Left colon (tissue), 2 donors: ENCODE measurements at regions not wholly inside any gene's neighbourhood (a gene's known extent, or its start where the extent isn't known, plus 50 kb on each side); places are given as distances from the start of the nearest gene placed in this dataset.
"Not testable (repeated sequence)": the region's sequence is repeated elsewhere in the genome, so short reads cannot be mapped to it uniquely, and the experiment has no call there.

Experiments used
- ATAC-seq: fragments of 200-7000 bp; cut with Tn5 transposase; one replicate; pipeline ENCODE4 v1.9.1; 2020; ENCODE audit warnings: mild to moderate bottlenecking, moderate library complexity
- DNase-seq, 2 donors: peaks; one replicate each; pipeline ENCODE4 v3.0.0-alpha.2; 2020
- intact Hi-C, 2 donors: fragments of 100-400 bp; cut with DNase I in 1 of 2; cut with micrococcal nuclease in 1 of 2; formaldehyde crosslinking; loops; one replicate each; pipeline versions ENCODE4 v1.11.2 to v1.14.0; 2022; cut with DNase I, micrococcal nuclease
- donor health status: DM: no; HTN: no; CAD: no.
- donor health status: DM: yes; HTN: yes; CAD: no.

DNA sequence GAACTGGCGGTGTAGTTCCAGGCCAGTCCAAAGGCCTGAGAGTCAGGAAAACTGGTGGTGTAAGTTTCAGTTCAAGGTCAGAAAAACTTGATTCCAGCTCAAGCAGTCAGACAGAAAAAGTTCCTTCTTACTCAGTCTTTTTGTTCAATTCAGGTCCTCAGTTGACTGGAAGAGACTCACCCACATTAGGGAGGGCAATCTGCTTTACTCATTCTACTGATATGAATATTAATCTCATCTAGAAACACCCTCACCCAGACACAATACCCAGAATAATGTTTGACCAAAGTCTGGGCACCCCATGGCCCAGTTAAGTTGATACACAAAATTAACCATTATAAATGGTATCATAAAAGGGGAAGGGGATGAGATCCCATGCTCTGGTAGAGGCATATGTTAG is 50.1 kb upstream of the LTA4H start:
- intact Hi-C loops: no loop called here
- ATAC-seq (no peak), DNase-seq (no peak)

DNA sequence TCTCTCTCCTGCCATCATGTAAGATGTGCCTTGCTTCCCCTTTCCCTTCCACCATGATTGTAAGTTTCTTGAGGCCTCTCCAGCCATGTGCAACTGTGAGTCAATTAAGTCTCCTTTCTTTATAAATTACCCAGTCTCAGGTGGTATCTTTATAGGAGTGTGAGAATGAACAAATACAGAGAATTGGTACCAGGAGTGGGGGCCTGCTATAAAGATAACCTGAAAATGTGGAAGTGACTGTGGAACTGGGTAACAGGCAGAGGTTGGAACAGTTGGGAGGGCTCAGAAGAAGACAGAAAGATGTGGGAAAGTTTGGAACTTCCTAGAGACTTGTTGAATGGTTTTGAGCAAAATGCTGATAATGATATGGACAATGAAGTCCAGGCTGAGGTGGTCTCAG is 50.8 kb upstream of the LTA4H start:
- DNase-seq, ATAC-seq, intact Hi-C loops: not testable (repeated sequence)

DNA sequence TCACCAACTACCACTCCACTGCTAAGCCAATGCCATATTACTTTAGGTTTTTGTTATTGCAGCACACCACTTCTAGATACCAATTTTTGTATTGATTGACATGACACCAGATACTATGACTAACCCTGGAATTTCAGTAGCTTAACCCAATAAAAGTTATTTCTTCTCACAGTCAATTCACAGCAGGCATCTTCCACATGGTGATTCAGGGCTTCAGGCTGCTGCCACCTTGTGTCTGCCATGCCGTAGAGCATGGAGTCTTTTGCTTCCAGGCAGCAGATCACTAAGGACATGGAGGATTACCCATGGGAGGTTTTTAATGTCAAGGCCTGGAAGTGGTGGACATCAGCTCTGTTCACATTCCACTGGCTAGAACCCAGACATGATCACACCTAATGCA is 56.4 kb upstream of the LTA4H start:
- DNase-seq (no peak), ATAC-seq (no peak)
- intact Hi-C loops: no loop called here

DNA sequence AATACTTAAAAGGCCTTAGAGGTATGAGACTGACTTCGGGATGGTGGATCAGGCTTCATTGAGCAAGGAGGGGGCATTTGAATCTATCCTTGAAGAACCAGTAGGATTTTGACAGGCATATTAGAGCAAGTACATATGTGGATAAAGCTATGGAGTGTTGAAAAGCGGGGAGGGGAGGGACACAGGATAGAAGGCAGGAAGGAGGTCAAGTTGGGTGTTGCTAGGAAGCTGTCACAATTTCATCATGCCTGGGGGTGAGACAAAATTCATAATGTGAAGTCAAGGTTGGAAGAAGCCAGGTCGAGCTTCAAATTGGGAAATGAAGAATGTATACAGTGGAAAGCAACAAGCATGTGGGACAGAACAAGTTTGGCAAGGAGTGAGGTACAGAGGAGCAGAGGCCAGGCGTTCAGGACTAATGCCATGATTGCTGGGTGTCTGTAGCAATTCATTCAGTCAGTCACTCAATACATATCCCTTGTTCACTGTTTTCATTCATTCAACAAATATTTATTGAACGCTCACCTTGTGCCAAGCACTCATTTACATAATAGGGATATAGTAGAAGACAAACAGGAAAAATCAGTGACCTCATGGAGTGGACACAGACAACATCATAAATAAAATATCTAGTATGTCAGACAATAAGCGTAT is 58.3 kb upstream of the LTA4H start:
- ATAC-seq (no peak), DNase-seq (no peak)
- intact Hi-C loops: no loop called here

DNA sequence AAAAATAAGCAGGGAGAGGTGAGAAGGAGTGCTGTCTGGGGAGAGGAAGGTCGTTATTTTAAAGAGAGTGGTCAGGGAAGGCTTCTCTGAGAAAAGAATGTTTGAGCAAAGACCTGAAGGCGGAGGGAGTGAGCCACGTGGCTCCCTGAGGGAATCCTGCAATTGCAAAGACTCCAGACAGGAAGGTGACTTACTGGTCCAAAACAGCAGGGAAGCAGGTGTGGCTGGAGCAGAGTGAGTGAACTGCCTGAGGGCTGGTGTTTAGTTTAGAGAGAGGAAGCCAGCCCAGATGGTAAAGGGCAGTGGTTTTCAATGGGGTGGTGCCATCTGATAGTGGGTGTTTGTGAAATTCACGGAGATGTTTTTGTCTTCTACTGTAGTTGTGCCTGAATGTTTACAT is 58.8 kb upstream of the LTA4H start:
- DNase-seq (peak in 1 of 2 donors; percentile 9), ATAC-seq (peak; percentile 85)
- intact Hi-C loops: no loop called here

DNA sequence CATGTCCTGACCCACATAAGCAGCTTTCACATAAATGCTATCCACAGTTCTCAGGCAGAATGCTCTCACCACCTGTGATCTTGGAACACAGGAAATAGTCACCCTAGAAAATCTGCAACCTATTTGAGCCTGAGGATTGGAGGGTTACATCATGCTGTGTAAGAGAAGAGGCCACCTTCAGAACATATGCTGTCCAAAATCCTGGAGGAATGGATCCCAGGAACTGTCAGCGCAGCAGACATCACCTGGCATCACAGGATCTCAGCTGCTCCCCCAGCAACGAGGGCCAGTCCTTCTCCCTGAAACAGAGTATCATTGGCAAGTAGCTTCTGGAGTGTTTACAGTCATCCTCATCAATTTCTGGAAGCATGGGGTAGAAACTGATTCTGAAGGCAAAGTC is 63.2 kb upstream of the LTA4H start:
- ATAC-seq: no peak
- DNase-seq: no peak
- intact Hi-C loops: no loop called here

DNA sequence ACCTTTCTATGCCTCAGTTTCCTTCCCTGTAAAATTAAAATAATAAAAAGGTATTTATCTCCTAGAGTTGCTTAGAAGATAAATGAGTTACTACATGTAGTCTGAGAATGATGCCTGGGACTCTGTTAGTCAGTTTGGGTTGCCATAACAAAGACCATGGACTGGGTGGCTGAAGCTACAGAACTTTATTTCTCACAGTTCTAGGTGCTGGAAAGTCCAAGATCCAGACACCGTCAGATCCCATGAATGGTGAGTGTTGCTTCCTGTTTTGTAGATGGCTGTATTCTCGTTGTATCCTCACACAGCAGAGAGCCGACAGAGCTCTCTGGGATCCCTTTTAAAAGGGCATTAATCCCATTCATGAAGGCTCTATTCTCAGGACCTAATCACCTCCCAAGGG is 64.0 kb upstream of the LTA4H start:
- intact Hi-C loops: no loop called here
- DNase-seq: no peak
- ATAC-seq: no peak

DNA sequence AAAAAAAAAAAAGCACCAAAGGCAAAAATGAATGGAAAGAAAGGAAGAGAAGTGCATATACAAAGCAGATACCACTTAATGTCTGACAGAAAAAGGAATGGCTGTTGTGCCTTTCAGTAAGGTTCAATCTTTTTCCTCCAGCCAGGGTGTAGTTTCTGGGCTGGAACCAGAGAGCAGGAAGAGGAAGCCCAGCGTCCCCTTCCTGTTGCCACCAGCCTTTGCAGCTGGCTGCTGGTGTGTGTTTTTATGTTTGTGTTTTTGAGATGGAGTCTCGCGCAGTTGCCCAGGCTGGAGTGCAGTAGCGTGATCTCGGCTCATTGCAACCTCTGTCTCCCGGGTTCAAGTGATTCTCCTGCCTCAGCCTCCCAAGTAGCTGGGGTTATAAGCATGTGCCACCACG is 64.6 kb upstream of the LTA4H start:
- DNase-seq (no peak), ATAC-seq (no peak)
- intact Hi-C loops: no loop called here

DNA sequence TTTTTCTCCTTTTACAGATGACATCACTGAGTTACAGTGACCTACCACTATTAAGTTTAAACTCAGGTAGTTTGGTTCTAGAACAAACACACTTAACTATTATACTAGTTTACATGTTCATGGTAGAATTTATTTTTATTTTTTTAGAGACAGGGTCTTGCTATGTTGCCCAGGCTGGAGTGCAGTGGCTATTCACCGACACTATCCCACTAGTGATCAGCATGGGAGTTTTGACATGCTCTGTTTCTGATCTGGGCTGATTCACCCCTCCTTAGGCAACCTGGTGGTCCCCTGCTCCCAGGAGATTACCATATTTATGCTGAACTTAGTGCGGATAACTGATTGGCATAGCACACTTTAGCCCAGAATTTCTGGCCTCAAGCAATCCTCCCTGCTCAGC is 66.4 kb upstream of the LTA4H start:
- intact Hi-C loops: no loop called here
- no peak for DNase-seq
- no peak for ATAC-seq

DNA sequence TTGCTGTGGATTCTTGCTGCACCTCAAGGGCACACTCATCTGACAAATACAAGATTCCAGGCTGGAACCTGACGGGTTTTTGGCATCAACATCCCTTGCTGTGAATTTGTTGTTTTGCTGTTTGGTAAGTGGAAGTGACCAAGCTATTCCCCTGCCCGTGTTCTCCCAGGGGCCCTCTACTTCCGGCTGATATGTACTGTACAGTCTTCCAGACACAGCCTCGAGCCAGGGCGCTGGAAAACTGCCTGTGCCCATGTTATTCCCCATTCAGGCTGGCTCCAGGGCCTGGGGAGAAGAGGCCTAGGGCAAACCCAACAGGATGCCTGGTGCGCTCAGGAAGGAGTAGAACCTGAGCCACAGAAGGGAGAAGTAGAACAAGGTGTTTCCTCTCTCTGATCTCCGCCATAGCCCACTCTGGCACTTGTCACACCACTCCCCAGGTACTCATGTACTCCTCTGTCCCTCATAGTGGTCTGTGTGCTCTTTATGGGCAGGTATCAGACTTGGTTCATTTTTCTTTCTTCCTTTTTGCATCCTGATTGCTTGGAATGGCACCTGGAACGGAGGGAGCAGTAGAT is 67.8 kb upstream of the LTA4H start:
- no peak for ATAC-seq
- intact Hi-C loops: no loop called here

DNA sequence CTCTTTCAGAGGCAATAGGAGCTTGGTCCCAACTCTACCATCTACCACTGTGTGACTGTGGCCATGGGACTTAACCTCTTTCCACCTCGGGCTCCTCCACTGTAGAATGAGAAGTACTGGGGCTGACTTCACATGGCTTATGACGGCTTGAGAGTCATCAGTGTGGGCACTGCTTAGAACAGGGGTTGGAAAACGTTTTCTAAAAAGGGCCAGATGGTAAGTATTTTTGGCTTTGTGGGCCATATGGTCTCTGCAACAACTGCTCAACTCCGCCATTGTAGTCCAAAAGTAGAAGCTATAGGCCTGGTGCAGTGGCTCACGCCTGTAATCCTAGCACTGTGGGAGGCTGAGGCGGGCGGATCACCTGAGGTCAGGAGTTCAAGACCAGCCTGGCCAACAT is 69.2 kb upstream of the LTA4H start:
- intact Hi-C loops: no loop called here
- ATAC-seq (no peak), DNase-seq (no peak)

More for the DNA sequence above, 67.8 kb upstream of the LTA4H start:
- no peak for DNase-seq

DNA sequence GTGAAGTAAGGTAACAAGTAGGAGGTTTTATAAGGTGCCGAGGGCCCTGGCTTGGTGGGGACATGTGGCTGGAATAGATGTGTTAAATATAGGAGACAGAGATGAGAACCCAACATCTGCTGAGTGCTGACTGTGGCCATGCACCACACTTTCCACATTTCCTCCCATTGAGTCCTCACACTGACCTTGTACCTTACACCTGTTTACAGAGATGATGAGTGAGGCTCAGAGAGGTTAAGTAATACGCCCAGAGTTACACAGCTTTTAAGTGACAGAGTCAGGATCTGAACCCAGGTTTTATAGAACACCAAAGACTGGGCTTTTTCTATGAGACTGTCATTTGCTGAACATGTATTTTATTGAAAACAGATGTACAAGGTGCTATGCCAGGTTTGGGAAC is 70.8 kb upstream of the LTA4H start:
- intact Hi-C loops: no loop called here
- no peak for ATAC-seq
- no peak for DNase-seq

DNA sequence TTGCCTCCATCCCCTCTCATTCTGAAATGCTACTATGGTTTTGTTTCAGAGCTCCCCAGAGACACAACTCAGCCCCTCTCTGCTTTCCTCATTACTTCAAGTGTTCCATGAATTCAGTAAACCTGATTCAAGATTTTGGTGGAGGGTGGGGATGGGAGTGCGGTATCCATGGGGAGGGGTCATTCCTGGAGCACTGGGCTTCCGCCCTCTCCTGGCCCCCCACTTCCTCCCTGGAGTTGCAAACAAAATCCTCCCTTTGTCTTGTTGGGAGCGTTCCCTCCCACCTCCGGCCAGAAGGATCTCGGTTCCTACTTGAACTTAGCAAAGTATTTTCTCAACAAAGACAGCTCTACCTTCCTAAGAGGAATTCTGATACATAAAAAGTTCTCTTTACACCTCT is 71.8 kb upstream of the LTA4H start:
- ATAC-seq (no peak), DNase-seq (no peak)
- intact Hi-C loops: no loop called here

DNA sequence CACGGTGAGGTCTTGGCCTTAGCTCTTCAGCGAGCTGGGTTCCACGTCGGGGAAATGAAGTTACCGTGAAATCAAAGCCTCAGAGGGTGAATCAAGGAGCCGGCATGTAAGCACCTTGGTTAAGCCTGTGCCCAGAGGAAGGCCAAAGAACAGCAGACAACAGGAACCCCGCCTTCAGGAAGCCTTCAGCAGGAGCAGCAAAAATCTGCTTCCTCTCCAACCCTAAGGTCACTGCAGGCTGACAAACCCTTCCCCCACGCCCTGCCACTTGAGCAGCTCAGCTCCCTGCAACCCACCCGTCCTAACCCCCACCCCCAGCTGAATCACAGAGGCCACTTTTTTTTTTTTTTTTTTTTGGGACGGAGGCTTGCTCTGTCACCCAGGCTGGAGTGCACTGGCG is 72.9 kb upstream of the LTA4H start:
- ATAC-seq (peak; percentile 95), DNase-seq (peak; percentile 60 to 78)
- intact Hi-C loops: no loop called here

DNA sequence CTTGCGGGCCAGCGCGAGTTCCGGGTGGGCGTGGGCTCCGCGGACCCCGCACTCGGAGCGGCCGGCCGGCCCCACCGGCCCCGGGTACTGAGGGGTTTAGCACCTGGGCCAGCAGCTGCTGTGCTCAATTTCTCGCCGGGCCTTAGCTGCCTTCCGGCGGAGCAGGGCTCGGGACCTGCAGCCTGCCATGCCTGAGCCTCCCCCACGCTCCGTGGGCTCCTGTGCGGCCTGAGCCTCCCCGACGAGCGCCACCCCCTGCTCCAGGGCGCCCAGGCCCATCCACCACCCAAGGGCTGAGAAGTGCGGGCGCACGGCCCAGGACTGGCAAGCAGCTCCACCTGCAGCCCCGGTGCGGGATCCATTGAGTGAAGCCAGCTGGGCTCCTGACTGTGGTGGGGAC is 73.6 kb upstream of the LTA4H start:
- DNase-seq, intact Hi-C loops, ATAC-seq: not testable (repeated sequence)

DNA sequence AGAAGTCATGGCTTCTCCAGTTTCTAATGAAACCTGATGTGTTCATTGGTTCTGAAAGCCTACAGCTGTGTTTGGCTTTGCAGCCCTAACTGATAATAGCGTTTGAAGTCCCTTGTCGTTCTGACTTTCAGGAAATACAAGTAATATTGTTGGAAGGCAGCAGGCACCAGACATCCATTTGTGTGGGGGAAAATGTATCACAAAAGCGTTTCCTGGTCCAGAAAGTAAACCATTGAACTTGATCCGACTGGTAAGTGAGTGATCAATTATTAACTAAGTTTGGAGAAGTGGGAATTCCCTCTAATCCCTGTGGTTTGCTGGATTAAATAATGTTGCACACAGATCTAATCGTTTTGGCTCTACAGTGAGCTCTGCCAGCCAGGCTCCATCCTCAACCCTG is 77.3 kb upstream of the LTA4H start:
- intact Hi-C loops: no loop called here
- ATAC-seq: peak; percentile 67

DNA sequence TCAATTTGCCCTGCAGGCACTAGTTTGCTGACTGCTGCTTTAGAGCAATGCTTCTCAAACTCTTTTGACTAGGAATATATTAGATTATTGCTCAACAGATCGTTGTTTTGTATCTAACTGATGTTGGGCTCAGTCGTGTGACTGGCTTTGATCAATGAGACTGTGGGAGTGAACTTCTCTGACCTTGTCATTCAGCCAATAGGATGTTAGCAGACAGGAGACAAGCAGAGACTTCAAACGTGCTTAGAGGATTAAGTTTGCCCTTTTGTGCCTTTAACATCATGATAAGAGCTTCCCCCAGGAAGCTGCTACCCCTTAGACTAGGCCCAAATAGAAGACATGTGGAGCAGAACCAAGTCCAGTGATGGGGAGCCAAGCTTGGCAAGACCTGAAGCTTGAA is 76.7 kb upstream of the ELK3 start:
- intact Hi-C loops: no loop called here
- ATAC-seq: no peak
- no peak for DNase-seq

More for the DNA sequence above, 77.3 kb upstream of the LTA4H start:
- no peak for DNase-seq

DNA sequence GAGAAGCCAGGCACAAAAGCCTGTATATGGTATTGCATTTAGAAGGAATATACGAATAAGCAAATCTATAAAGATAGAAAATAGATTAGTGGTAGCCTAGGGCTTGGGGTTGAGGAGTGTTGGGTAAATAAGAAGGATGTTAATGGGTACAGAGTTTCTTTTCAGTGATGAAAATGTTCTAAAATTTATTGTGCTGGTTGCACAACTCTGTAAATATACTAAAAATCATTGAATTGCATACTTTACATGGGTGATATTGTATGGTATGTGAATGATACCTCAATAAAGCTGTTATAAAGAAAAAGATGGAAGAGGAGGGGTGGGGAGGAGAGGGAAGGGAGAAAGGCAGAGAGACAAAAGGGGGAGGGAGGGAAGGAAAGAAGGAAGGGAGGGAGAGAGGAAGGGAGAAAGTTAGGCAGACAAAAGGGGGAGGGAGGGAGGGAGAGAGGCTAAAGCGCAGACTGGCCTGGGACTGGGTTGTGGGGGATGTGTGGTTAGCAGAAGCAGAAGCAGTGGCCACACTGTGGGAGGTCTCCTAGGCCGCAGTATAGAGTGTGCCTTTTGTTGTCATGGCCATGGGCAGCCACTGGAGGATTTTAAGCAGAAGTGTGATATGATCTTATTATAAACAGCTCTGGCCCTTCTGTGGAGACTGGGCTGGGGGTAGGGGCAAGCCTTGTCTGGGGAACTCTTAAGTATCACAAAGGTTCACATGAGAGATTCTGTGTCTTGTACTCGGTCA is 73.6 kb upstream of the ELK3 start:
- intact Hi-C loops: no loop called here
- DNase-seq (peak; percentile 31 to 42), ATAC-seq (peak; percentile 93)

DNA sequence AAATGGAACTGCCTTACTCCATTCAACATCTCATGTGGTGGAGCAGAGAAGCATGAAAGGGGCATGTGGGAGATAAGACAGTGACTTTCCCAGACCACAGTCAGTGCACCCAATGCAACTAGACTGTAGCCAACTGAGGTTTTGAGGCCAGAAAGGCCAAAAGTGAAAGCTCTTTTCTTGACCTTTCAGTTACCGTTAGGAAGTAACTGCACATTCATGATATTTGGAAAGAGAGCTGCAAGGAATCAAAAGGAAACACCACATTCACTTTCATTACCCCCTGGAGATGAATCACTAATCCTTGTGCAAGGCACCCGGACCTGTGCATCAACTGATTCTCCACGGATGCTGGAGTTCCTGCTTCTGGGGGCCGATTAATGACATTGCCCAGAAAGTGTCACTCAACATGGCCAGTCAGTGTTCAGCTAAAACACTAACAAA is 72.9 kb upstream of the ELK3 start:
- intact Hi-C loops: no loop called here
- no peak for DNase-seq
- no peak for ATAC-seq

DNA sequence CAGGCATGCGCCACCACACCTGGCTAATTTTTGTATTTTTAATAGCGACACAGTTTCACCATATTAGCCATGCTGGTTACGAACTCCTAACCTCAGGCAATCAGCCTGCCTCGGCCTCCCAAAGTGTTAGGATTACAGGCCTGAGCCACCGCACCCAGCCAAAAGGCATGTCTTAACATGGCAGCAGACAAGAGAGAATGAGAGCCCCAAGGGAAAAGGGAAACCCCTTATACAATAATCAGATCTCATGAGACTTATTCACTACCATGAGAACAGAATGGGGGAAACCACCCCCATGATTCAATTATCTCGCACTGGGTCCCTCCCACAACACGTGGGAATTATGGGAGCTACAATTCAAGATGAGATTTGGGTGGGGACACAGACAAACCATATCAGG is 65.9 kb upstream of the ELK3 start:
- DNase-seq, ATAC-seq, intact Hi-C loops: not testable (repeated sequence)
